ENCODE measurements at regions not wholly inside any gene's neighbourhood (a gene's known extent, or its start where the extent isn't known, plus 50 kb on each side); places are given as distances from the start of the nearest gene placed in this dataset.

- TF ChIP-seq ZNF362 (CRISPR knock-in tag; IDR thresholded peaks at IDR 0.05; ENCODE audit: borderline replicate concordance) (no peak), IRF9 (CRISPR knock-in tag; IDR thresholded peaks at IDR 0.05; ENCODE audit: borderline replicate concordance) (peak; percentile 31; the same call in 1 of the 2 replicates), HES4 (CRISPR knock-in tag; IDR thresholded peaks at IDR 0.05; ENCODE audit: borderline replicate concordance) (no peak), SRSF4 (IDR thresholded peaks at IDR 0.05; ENCODE audit: low read depth, low read length, poor library complexity, severe bottlenecking) (no peak), RARA (CRISPR knock-in tag; IDR thresholded peaks at IDR 0.05) (peak; percentile 68), ZNF432 (CRISPR knock-in tag; IDR thresholded peaks at IDR 0.05; ENCODE audit: borderline replicate concordance) (no peak), ZKSCAN8 (CRISPR knock-in tag; IDR thresholded peaks at IDR 0.05; ENCODE audit: borderline replicate concordance) (no peak), ZNF234 (CRISPR knock-in tag; conservative IDR thresholded peaks at IDR 0.05) (no peak), ZNF513 (CRISPR knock-in tag; conservative IDR thresholded peaks at IDR 0.05) (no peak), ZHX2 (IDR thresholded peaks at IDR 0.05; ENCODE audit: low read depth) (peak; percentile 38; the same call in 1 of the 2 replicates), ZHX2 (CRISPR knock-in tag; IDR thresholded peaks at IDR 0.05; ENCODE audit: borderline replicate concordance) (no peak), ZNF501 (CRISPR knock-in tag; IDR thresholded peaks at IDR 0.05) (no peak), ZNF737 (CRISPR knock-in tag; IDR thresholded peaks at IDR 0.05; ENCODE audit: borderline replicate concordance) (no peak), HNF1B (CRISPR knock-in tag; IDR thresholded peaks at IDR 0.05) (0 out of 2 replicates have a peak, but pooled peaks have one; percentile 20), ZNF781 (CRISPR knock-in tag; IDR thresholded peaks at IDR 0.05; ENCODE audit: borderline replicate concordance, not compliant biosample characterization) (no peak), BCL6 (CRISPR knock-in tag; IDR thresholded peaks at IDR 0.05) (no peak)
These were observed 60.4 kb upstream of the COPS8 start (continued) for GRCh38 chr2:237025090-237025865.

Data from HepG2 (cell line).